NT2/D1 (cell line): ENCODE measurements at regions not wholly inside any gene's neighbourhood (a gene's known extent, or its start where the extent isn't known, plus 50 kb on each side); places are given as distances from the start of the nearest gene placed in this dataset.

Experiments
- SUZ12 ChIP-seq: IDR thresholded peaks from 2 replicates; pipeline ENCODE4 v1.6.1; 2011; ENCODE audit not compliant: insufficient read length, insufficient read depth; ENCODE audit errors: extremely low read depth
- YY1 ChIP-seq: IDR thresholded peaks from 2 replicates; pipeline ENCODE4 v1.6.1; 2011; ENCODE audit not compliant: insufficient read length, insufficient read depth

DNA sequence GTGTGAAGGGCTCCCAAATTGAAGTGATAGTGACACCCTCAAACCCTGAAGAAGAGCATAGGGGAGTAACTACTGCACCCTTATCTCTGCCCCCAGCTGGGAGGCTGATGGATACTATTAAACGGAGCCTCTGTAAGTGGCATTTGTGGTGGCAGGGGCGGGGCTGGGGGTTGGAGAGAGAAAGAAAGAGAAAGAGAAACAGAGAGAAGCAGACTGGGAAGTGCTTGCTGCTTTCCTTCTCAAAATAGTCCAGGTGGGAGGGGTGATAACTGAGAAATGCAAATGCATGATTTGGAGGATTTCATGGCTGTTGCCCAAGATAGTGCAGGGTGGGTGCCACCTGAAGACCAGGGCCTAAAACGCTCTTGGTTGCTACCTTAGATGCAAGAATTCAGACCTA lies 253.5 kb upstream of the GATB start:
- TF ChIP-seq YY1 = no peak
- TF ChIP-seq SUZ12 = no peak
